T-cell (primary cell): ENCODE measurements at regions not wholly inside any gene's neighbourhood (a gene's known extent, or its start where the extent isn't known, plus 50 kb on each side); places are given as distances from the start of the nearest gene placed in this dataset.
"Not testable (repeated sequence)": the region's sequence is repeated elsewhere in the genome, so short reads cannot be mapped to it uniquely, and the experiment has no call there.

Source experiments
- ATAC-seq, 4 experiments: fragments of 200-7000 bp in 3 of 4; fragments of 150-1000 bp in 1 of 4; cut with Tn5 transposase; replicated peaks in 1 of 4; 1 replicate in 3 of 4; 2 replicates in 1 of 4; pipeline ENCODE4 v1.10.0; 2021; ENCODE audit warnings: moderate library complexity in 3 of 4, mild to moderate bottlenecking in 2 of 4, moderate number of reproducible peaks in 1 of 4
- CTCF ChIA-PET, 2 donors: fragments of 300-600 bp; sonication (Branson Sonifier 250); formaldehyde crosslinking; loops; one replicate each; lab custom pipeline; 2022; ENCODE audit warnings: antibody characterized with exemption in 2 of 2; lab: Charles Lee
- POLR2A ChIA-PET, 2 donors: fragments of 300-600 bp; sonication (Branson Sonifier 250); formaldehyde crosslinking; loops; one replicate each; lab custom pipeline; 2022; ENCODE audit warnings: antibody characterized with exemption in 2 of 2; lab: Charles Lee
- DNase-seq, 35 experiments: peaks; one replicate each; pipeline versions ENCODE4 v3.0.0 to v3.0.0-alpha.2; 2013 to 2023
- H3K27ac ChIP-seq: one replicate; pipeline ENCODE4 v1.5.1; 2013; ENCODE audit warnings: low read length
- H3K27me3 ChIP-seq, 2 experiments: replicated peaks in 1 of 2; 1 replicate in 1 of 2; 2 replicates in 1 of 2; pipeline versions ENCODE4 v1.6.1 to v1.7.0; 2013; ENCODE audit warnings: low read length in 1 of 2, mixed read lengths in 1 of 2; ENCODE audit not compliant: control insufficient read depth in 2 of 2, insufficient read depth in 2 of 2; ENCODE audit errors: extremely low read depth in 1 of 2
- H3K36me3 ChIP-seq, 2 donors: 1 replicate in 1 of 2; 2 replicates in 1 of 2; pipeline versions ENCODE4 v1.6.1 to v1.7.0; 2013; ENCODE audit warnings: low read length in 1 of 2; ENCODE audit not compliant: control insufficient read depth in 2 of 2, insufficient read depth in 1 of 2; ENCODE audit errors: extremely low read depth in 1 of 2
- H3K4me1 ChIP-seq, 2 experiments: 1 replicate in 1 of 2; 2 replicates in 1 of 2; pipeline versions ENCODE4 v1.6.1 to v1.7.0; 2013; ENCODE audit warnings: low read length in 2 of 2, mixed read lengths in 1 of 2; ENCODE audit not compliant: insufficient read depth in 2 of 2, control insufficient read depth in 1 of 2; ENCODE audit errors: extremely low read depth in 1 of 2
- H3K4me3 ChIP-seq, 2 donors: 1 replicate in 1 of 2; 2 replicates in 1 of 2; pipeline versions ENCODE4 v1.5.1 to v1.7.0; 2013; ENCODE audit warnings: mild to moderate bottlenecking in 2 of 2, low read length in 1 of 2, moderate library complexity in 1 of 2; ENCODE audit not compliant: control insufficient read depth in 1 of 2; ENCODE audit errors: extremely low read depth in 1 of 2
- H3K9me3 ChIP-seq: 2 replicates; pipeline ENCODE4 v1.7.0; 2013
- H3K27ac Mint-ChIP-seq, 2 donors: one replicate each; pipeline ENCODE4 v1.8.0; 2020 to 2021; ENCODE audit warnings: mild to moderate bottlenecking in 2 of 2, mixed read lengths in 2 of 2
- H3K27me3 Mint-ChIP-seq, 2 donors: one replicate each; pipeline ENCODE4 v1.8.0; 2021 to 2022; ENCODE audit warnings: mixed read lengths in 2 of 2
- H3K36me3 Mint-ChIP-seq: one replicate; pipeline ENCODE4 v1.8.0; 2021; ENCODE audit warnings: mixed read lengths
- H3K4me1 Mint-ChIP-seq, 3 donors: one replicate each; pipeline ENCODE4 v1.8.0; 2020 to 2022; ENCODE audit warnings: mixed read lengths in 3 of 3, mild to moderate bottlenecking in 1 of 3
- H3K4me3 Mint-ChIP-seq, 3 donors: one replicate each; pipeline ENCODE4 v1.8.0; 2020 to 2022; ENCODE audit warnings: mild to moderate bottlenecking in 3 of 3, mixed read lengths in 3 of 3, moderate library complexity in 3 of 3
- H3K9me3 Mint-ChIP-seq, 3 donors: one replicate each; pipeline ENCODE4 v1.8.0; 2020 to 2022; ENCODE audit warnings: mixed read lengths in 3 of 3
- WGBS: methylation state at CpG from one replicate; pipeline ENCODE4 v1.1.5; 2013; ENCODE audit warnings: missing lambda C conversion rate; ENCODE audit not compliant: insufficient coverage; 5-methylcytosine and 5-hydroxymethylcytosine counted together

- no CpG with 5 or more reads among the region's 2 CpGs for WGBS
- H3K27ac Mint-ChIP-seq, H3K4me1 Mint-ChIP-seq, H3K4me1 ChIP-seq, H3K36me3 ChIP-seq, ATAC-seq, H3K27me3 ChIP-seq, CTCF ChIA-PET, H3K27ac ChIP-seq, POLR2A ChIA-PET, H3K4me3 ChIP-seq, H3K4me3 Mint-ChIP-seq, DNase-seq, H3K36me3 Mint-ChIP-seq, H3K9me3 ChIP-seq: not testable (repeated sequence)
- peaks cover 6 to 13% (median 6%) of the 10 kb centered on the region in 3 donors for H3K9me3 Mint-ChIP-seq
- peaks cover 35 to 36% of the 10 kb centered on the region in 2 donors for H3K27me3 Mint-ChIP-seq
These were observed 99.5 kb upstream of the POU3F1 start for GRCh38 chr1:38146079-38146478.

- DNase-seq (no peak), ATAC-seq (no peak)
- no peak overlapping the region for H3K27ac ChIP-seq
- ChIA-PET POLR2A (no interaction called here), CTCF (interaction anchor here in 1 of 2 donors (0.5 kb wide), 2 partner anchors 37 to 779 kb away, joined by 3 to 4 read pairs; no protein-coding TSS in a partner anchor)
- no peaks in the 10 kb centered on the region for H3K4me1 ChIP-seq
- Mint-ChIP-seq H3K36me3 (no peaks in the 10 kb centered on the region), H3K9me3 (peaks cover 6 to 13% (median 6%) of the 10 kb centered on the region in 3 donors), H3K27me3 (peaks cover 43 to 66% of the 10 kb centered on the region in 2 donors), H3K4me3 (no peak overlapping the region), H3K27ac (no peak overlapping the region), H3K4me1 (no peaks in the 10 kb centered on the region)
- H3K4me3 ChIP-seq, result no peak overlapping the region
- H3K9me3 ChIP-seq, result no peaks in the 10 kb centered on the region
- 78% methylated on average over 2 of the region's 2 CpGs for WGBS
- peaks cover 9 to 40% of the 10 kb centered on the region in 2 experiments for H3K27me3 ChIP-seq
- H3K36me3 ChIP-seq, result no peaks in the 10 kb centered on the region
These were observed 96.0 kb upstream of the POU3F1 start for GRCh38 chr1:38142606-38143005.

- ChIA-PET POLR2A (no interaction called here), CTCF (no interaction called here)
- WGBS, result no CpG with 5 or more reads among the region's 3 CpGs
- Histone ChIP-seq H3K27me3 (peaks cover 12 to 50% of the 10 kb centered on the region in 2 experiments), H3K9me3 (no peaks in the 10 kb centered on the region), H3K4me1 (no peaks in the 10 kb centered on the region), H3K27ac (no peak overlapping the region), H3K4me3 (no peak overlapping the region), H3K36me3 (no peaks in the 10 kb centered on the region)
- Mint-ChIP-seq H3K27ac (no peak overlapping the region), H3K4me3 (no peak overlapping the region), H3K4me1 (no peaks in the 10 kb centered on the region), H3K9me3 (peaks cover 6 to 13% (median 6%) of the 10 kb centered on the region in 3 donors), H3K27me3 (peaks cover 52 to 77% of the 10 kb centered on the region in 2 donors), H3K36me3 (no peaks in the 10 kb centered on the region)
- DNase-seq (no peak), ATAC-seq (no peak)
These were observed 94.9 kb upstream of the POU3F1 start for GRCh38 chr1:38141483-38141882.

GRCh38 chr1:38139738-38140487 is 93.3 kb upstream of the POU3F1 start:
- DNase-seq (no peak), ATAC-seq (no peak)
- no peak overlapping the region for H3K27ac Mint-ChIP-seq
- H3K4me1 ChIP-seq, result no peaks in the 10 kb centered on the region
- no peak overlapping the region for H3K4me3 ChIP-seq
- CTCF ChIA-PET, result no interaction called here
- peaks cover 0 to 2% (median 0%) of the 10 kb centered on the region in 3 donors for H3K4me1 Mint-ChIP-seq
- H3K27ac ChIP-seq, result no peak overlapping the region
- WGBS, result 30% methylated on average over 7 of the region's 15 CpGs
- no peaks in the 10 kb centered on the region for H3K9me3 Mint-ChIP-seq
- H3K36me3 ChIP-seq, result no peaks in the 10 kb centered on the region
- H3K4me3 Mint-ChIP-seq, result no peak overlapping the region
- H3K36me3 Mint-ChIP-seq, result no peaks in the 10 kb centered on the region
- H3K27me3 Mint-ChIP-seq, result peaks cover 61 to 86% of the 10 kb centered on the region in 2 donors
- no peaks in the 10 kb centered on the region for H3K9me3 ChIP-seq
- peaks cover 12 to 63% of the 10 kb centered on the region in 2 experiments for H3K27me3 ChIP-seq
- POLR2A ChIA-PET, result interaction anchor here in 1 of 2 donors (0.5 kb wide), 1 partner anchor 566 kb away, joined by 4 read pairs; no protein-coding TSS in a partner anchor

- Mint-ChIP-seq H3K27me3 (peaks cover 68 to 89% of the 10 kb centered on the region in 2 donors), H3K36me3 (no peaks in the 10 kb centered on the region), H3K4me1 (peaks cover 0 to 2% (median 0%) of the 10 kb centered on the region in 3 donors), H3K4me3 (no peak overlapping the region), H3K27ac (no peak overlapping the region), H3K9me3 (no peaks in the 10 kb centered on the region)
- ATAC-seq (no peak), DNase-seq (no peak)
- Histone ChIP-seq H3K27me3 (peaks cover 12 to 75% of the 10 kb centered on the region in 2 experiments), H3K4me1 (no peaks in the 10 kb centered on the region), H3K27ac (no peak overlapping the region), H3K9me3 (no peaks in the 10 kb centered on the region), H3K36me3 (no peaks in the 10 kb centered on the region), H3K4me3 (no peak overlapping the region)
- WGBS, result 71% methylated on average over 5 of the region's 6 CpGs
- CTCF ChIA-PET, result no interaction called here
- POLR2A ChIA-PET, result no interaction called here
These were observed 92.1 kb upstream of the POU3F1 start for GRCh38 chr1:38138498-38139233.

GRCh38 chr1:38137164-38137563 is 90.6 kb upstream of the POU3F1 start:
- Histone ChIP-seq H3K4me3 (no peak overlapping the region), H3K27me3 (peaks cover 9 to 88% of the 10 kb centered on the region in 2 experiments), H3K36me3 (no peaks in the 10 kb centered on the region), H3K4me1 (no peaks in the 10 kb centered on the region), H3K27ac (no peak overlapping the region), H3K9me3 (no peaks in the 10 kb centered on the region)
- no peaks in the 10 kb centered on the region for H3K36me3 Mint-ChIP-seq
- H3K9me3 Mint-ChIP-seq, result no peaks in the 10 kb centered on the region
- WGBS, result no CpG with 5 or more reads among the region's 3 CpGs
- DNase-seq (no peak), ATAC-seq (no peak)
- POLR2A ChIA-PET, result no interaction called here
- H3K27ac Mint-ChIP-seq, result no peak overlapping the region
- peaks cover 64 to 88% of the 10 kb centered on the region in 2 donors for H3K27me3 Mint-ChIP-seq
- H3K4me1 Mint-ChIP-seq, result peaks cover 0 to 2% (median 0%) of the 10 kb centered on the region in 3 donors
- no peak overlapping the region for H3K4me3 Mint-ChIP-seq
- CTCF ChIA-PET, result no interaction called here
